HCT116 (cell line): ENCODE measurements at regions not wholly inside any gene's neighbourhood (a gene's known extent, or its start where the extent isn't known, plus 50 kb on each side); places are given as distances from the start of the nearest gene placed in this dataset.

Source experiments
- ATAC-seq: fragments of 200-7000 bp; cut with Tn5 transposase; 2 replicates; pipeline ENCODE4 v1.9.1; 2020; ENCODE audit warnings: mild to moderate bottlenecking, moderate library complexity
- BruUV-seq: library from RNA; stranded (reverse); fragments of 400-500 nt; replicated peaks from 2 replicates; lab custom pipeline; 2021; lab: Mats Ljungman, UMichigan
- CTCF ChIA-PET: fragments of 300-600 bp; sonication (Branson Sonifier 250); formaldehyde crosslinking; loops from one replicate; lab custom pipeline; 2021; ENCODE audit warnings: antibody characterized with exemption; lab: Charles Lee
- POLR2A ChIA-PET: fragments of 300-600, 350-600 bp; sonication (Branson Sonifier 250); formaldehyde crosslinking; loops from one replicate; lab custom pipeline; 2021; ENCODE audit warnings: antibody characterized with exemption; lab: Charles Lee
- RAD21 ChIA-PET, 2 experiments: fragments of 300-600 bp; sonication (Branson Sonifier 250); formaldehyde crosslinking; loops; one replicate each; lab custom pipeline; 2023; ENCODE audit warnings: low total read pairs in 2 of 2; ENCODE audit not compliant: uncharacterized antibody in 2 of 2, unreplicated experiment in 2 of 2, low non-redundant PET in 1 of 2; lab: Charles Lee
- DNase-seq: peaks from one replicate; pipeline ENCODE4 v3.0.0-alpha.2; 2010; ENCODE audit warnings: low read depth, low spot score
- H2AFZ ChIP-seq: fragments of 200-600 bp; shearing (Covaris generic), sonication (generic); 2 replicates; pipeline ENCODE4 v1.6.1; 2017; ENCODE audit warnings: low read depth, mixed run types, mixed read lengths, antibody characterized with exemption, low read length; ENCODE audit not compliant: poor library complexity, severe bottlenecking
- H3K27ac ChIP-seq: 2 replicates; pipeline ENCODE4 v1.5.1; 2012; ENCODE audit warnings: low read depth, low read length
- H3K27me3 ChIP-seq: fragments of 200-600 bp; sonication (generic); 2 replicates; pipeline ENCODE4 v1.6.1; 2016; ENCODE audit warnings: mixed run types, low read length, mixed read lengths; ENCODE audit not compliant: insufficient read depth
- H3K36me3 ChIP-seq, 2 experiments: fragments of 200-500 bp in 1 of 2; fragments of 200-600 bp in 1 of 2; sonication (Bioruptor generic) in 1 of 2; sonication (generic) in 1 of 2; 2 replicates each; pipeline versions ENCODE4 v1.5.1 to v1.6.1; 2014 to 2016; ENCODE audit warnings: low read length in 2 of 2, inconsistent platforms in 1 of 2, mixed read lengths in 1 of 2, mixed run types in 1 of 2; ENCODE audit not compliant: insufficient read depth in 2 of 2, control insufficient read depth in 1 of 2
- H3K4me1 ChIP-seq, 2 experiments: fragments of 200-600 bp in 1 of 2; sonication (generic) in 1 of 2; 2 replicates each; pipeline versions ENCODE4 v1.5.1 to v1.6.1; 2012 to 2017; ENCODE audit warnings: low read length in 2 of 2, inconsistent platforms in 1 of 2, mild to moderate bottlenecking in 1 of 2, mixed read lengths in 1 of 2, mixed run types in 1 of 2, moderate library complexity in 1 of 2; ENCODE audit not compliant: insufficient read depth in 2 of 2, control insufficient read depth in 1 of 2
- H3K4me2 ChIP-seq: fragments of 200-600 bp; sonication (generic); 2 replicates; pipeline ENCODE4 v1.6.1; 2017; ENCODE audit warnings: mixed run types, low read length, mixed read lengths
- H3K4me3 ChIP-seq, 2 experiments: fragments of 200-600 bp in 1 of 2; sonication (generic) in 1 of 2; replicated peaks in 1 of 2; 2 replicates each; pipeline ENCODE4 v1.5.1; 2011 to 2016; ENCODE audit warnings: low read length in 2 of 2, control low read depth in 1 of 2, low read depth in 1 of 2, mild to moderate bottlenecking in 1 of 2, mixed read lengths in 1 of 2, mixed run types in 1 of 2
- H3K79me2 ChIP-seq: fragments of 200-600 bp; sonication (generic); 2 replicates; pipeline ENCODE4 v1.6.1; 2017; ENCODE audit warnings: mild to moderate bottlenecking, mixed run types, low read length, moderate library complexity, mixed read lengths; ENCODE audit not compliant: insufficient read depth
- H3K9ac ChIP-seq: fragments of 200-600 bp; sonication (generic); 2 replicates; pipeline ENCODE4 v1.6.1; 2016; ENCODE audit warnings: low read length, mixed read lengths
- H3K9me2 ChIP-seq: fragments of 200-600 bp; sonication (generic), shearing (Covaris generic); 2 replicates; pipeline ENCODE4 v1.6.1; 2017; ENCODE audit warnings: mixed run types, mild to moderate bottlenecking, moderate library complexity; ENCODE audit not compliant: insufficient read depth
- H3K9me3 ChIP-seq, 2 experiments: fragments of 200-500 bp in 1 of 2; fragments of 200-600 bp in 1 of 2; sonication (Bioruptor generic) in 1 of 2; sonication (generic) in 1 of 2; 2 replicates each; pipeline ENCODE4 v1.6.1; 2014 to 2017; ENCODE audit warnings: low read length in 2 of 2, mixed read lengths in 2 of 2, inconsistent platforms in 1 of 2, low read depth in 1 of 2, mild to moderate bottlenecking in 1 of 2, mixed run types in 1 of 2, moderate library complexity in 1 of 2; ENCODE audit not compliant: control insufficient read depth in 1 of 2, insufficient read depth in 1 of 2
- H4K20me1 ChIP-seq: fragments of 200-600 bp; sonication (generic), shearing (Covaris generic); 2 replicates; pipeline ENCODE4 v1.6.1; 2017; ENCODE audit warnings: mixed run types, mild to moderate bottlenecking, moderate library complexity; ENCODE audit not compliant: insufficient read depth
- CBX3 ChIP-seq: IDR thresholded peaks from 2 replicates; pipeline ENCODE4 v1.6.1; 2012; ENCODE audit warnings: low read depth
- CEBPB ChIP-seq: IDR thresholded peaks from 2 replicates; pipeline ENCODE4 v1.6.1; 2012; ENCODE audit warnings: low read depth
- CTCF ChIP-seq, 3 experiments: fragments of 200-600 bp in 1 of 3; sonication (generic) in 1 of 3; IDR thresholded peaks in 2 of 3; conservative IDR thresholded peaks in 1 of 3; 2 replicates each; pipeline ENCODE4 v1.5.1; 2012 to 2017; ENCODE audit warnings: low read depth in 2 of 3, low read length in 2 of 3, antibody characterized with exemption in 1 of 3, borderline replicate concordance in 1 of 3, control low read depth in 1 of 3, mild to moderate bottlenecking in 1 of 3, mixed read lengths in 1 of 3, mixed run types in 1 of 3, moderate library complexity in 1 of 3; ENCODE audit not compliant: insufficient read depth in 1 of 3
- EGR1 ChIP-seq: IDR thresholded peaks from 2 replicates; pipeline ENCODE4 v1.6.1; 2012; ENCODE audit warnings: low read depth
- ELF1 ChIP-seq: IDR thresholded peaks from 2 replicates; pipeline ENCODE4 v1.6.1; 2012; ENCODE audit warnings: low read depth, borderline replicate concordance
- EZH2 ChIP-seq: fragments of 200-600 bp; sonication (generic); IDR thresholded peaks from 2 replicates; pipeline ENCODE4 v1.6.1; 2017; ENCODE audit warnings: antibody characterized with exemption, mixed run types
- EZH2phosphoT487 ChIP-seq: fragments of 200-600 bp; IDR thresholded peaks from 2 replicates; pipeline ENCODE4 v1.6.1; 2018; ENCODE audit warnings: antibody characterized with exemption, borderline replicate concordance
- FOSL1 ChIP-seq: IDR thresholded peaks from 2 replicates; pipeline ENCODE4 v1.6.1; 2012; ENCODE audit warnings: low read depth
- JUND ChIP-seq: IDR thresholded peaks from 2 replicates; pipeline ENCODE4 v1.6.1; 2012
- POLR2A ChIP-seq: IDR thresholded peaks from 2 replicates; pipeline ENCODE4 v1.7.0; 2011; ENCODE audit warnings: borderline replicate concordance; ENCODE audit not compliant: insufficient read depth, insufficient read length; ENCODE audit errors: extremely low read depth
- POLR2AphosphoS5 ChIP-seq: IDR thresholded peaks from 2 replicates; pipeline ENCODE4 v1.6.1; 2011; ENCODE audit warnings: mild to moderate bottlenecking, low read depth, low read length, moderate library complexity
- REST ChIP-seq: IDR thresholded peaks from 2 replicates; pipeline ENCODE4 v1.6.1; 2012; ENCODE audit warnings: low read depth
- SP1 ChIP-seq: IDR thresholded peaks from 2 replicates; pipeline ENCODE4 v1.6.1; 2012; ENCODE audit warnings: low read depth
- ZFX ChIP-seq: fragments of 450-650 bp; IDR thresholded peaks from 2 replicates; pipeline ENCODE4 v1.6.1; 2017
- ZNF274 ChIP-seq: fragments of 200-500 bp; sonication (Bioruptor generic); IDR thresholded peaks from 2 replicates; pipeline ENCODE4 v1.6.1; 2014; ENCODE audit warnings: mild to moderate bottlenecking, low read depth, low read length, inconsistent platforms
- intact Hi-C: fragments of 100-400 bp; cut with micrococcal nuclease; formaldehyde crosslinking; loops from 2 replicates; pipeline ENCODE4 v1.10.0; 2022
- TF ChIP-seq, protein P1 (sequence below): IDR thresholded peaks from 2 replicates; pipeline ENCODE4 v1.6.1; 2012

- ATAC-seq (no peak), DNase-seq (no peak)
- H3K9me2 ChIP-seq: no peaks in the 10 kb centered on the region
- BruUV-seq: no TSS peak
- peaks cover 0 to 3% of the 10 kb centered on the region in 2 experiments; a peak in 2 of 4 replicates for H3K9me3 ChIP-seq
- no peaks in the 10 kb centered on the region for H3K27me3 ChIP-seq
- RAD21 ChIA-PET: no interaction called here
- no peak overlapping the region for H3K9ac ChIP-seq
- TF ChIP-seq EGR1: no peak
- no peak for TF ChIP-seq EZH2phosphoT487
- TF ChIP-seq EZH2: no peak
- no peak for TF ChIP-seq POLR2A
- no peak for TF ChIP-seq POLR2AphosphoS5
- H3K4me1 ChIP-seq: no peaks in the 10 kb centered on the region
- H2AFZ ChIP-seq: no peak overlapping the region
- no peak overlapping the region for H3K4me2 ChIP-seq
- no peaks in the 10 kb centered on the region for H3K36me3 ChIP-seq
- H4K20me1 ChIP-seq: no peaks in the 10 kb centered on the region
- CTCF ChIA-PET: no interaction called here
- intact Hi-C loops: no loop called here
- H3K27ac ChIP-seq: no peak overlapping the region
- H3K79me2 ChIP-seq: no peaks in the 10 kb centered on the region
- H3K4me3 ChIP-seq: no peak overlapping the region
- POLR2A ChIA-PET: no interaction called here
These were observed 356.6 kb upstream of the SALL3 start for GRCh38 chr18:78622907-78623541.

GRCh38 chr18:78624646-78625279 is 354.9 kb upstream of the SALL3 start:
- H3K9me3 ChIP-seq: no peaks in the 10 kb centered on the region; a peak in 2 of 4 replicates
- no peak overlapping the region for H3K9ac ChIP-seq
- H2AFZ ChIP-seq: no peak overlapping the region
- no peaks in the 10 kb centered on the region for H3K4me1 ChIP-seq
- TF ChIP-seq CBX3 (no peak), SP1 (no peak), ZNF274 (no peak), ZFX (no peak), POLR2A (no peak), FOSL1 (no peak), ELF1 (no peak), POLR2AphosphoS5 (no peak), REST (no peak), CEBPB (no peak), CTCF (IDR thresholded peaks at IDR 0.05 in 2 of 3, conservative IDR thresholded peaks at IDR 0.05 in 1 of 3; ENCODE audit: borderline replicate concordance in 1 of 3, insufficient read depth in 1 of 3, low read depth in 2 of 3, low read length in 2 of 3) (no peak), JUND (no peak)
- TF ChIP-seq, protein P1, sequence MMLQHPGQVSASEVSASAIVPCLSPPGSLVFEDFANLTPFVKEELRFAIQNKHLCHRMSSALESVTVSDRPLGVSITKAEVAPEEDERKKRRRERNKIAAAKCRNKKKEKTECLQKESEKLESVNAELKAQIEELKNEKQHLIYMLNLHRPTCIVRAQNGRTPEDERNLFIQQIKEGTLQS: no peak
- TF ChIP-seq, all 23 proteins: peak for 0
- H3K27me3 ChIP-seq: no peaks in the 10 kb centered on the region
- H3K79me2 ChIP-seq: no peaks in the 10 kb centered on the region
- H3K4me2 ChIP-seq: no peak overlapping the region
- intact Hi-C loops: no loop called here
- H3K36me3 ChIP-seq: no peaks in the 10 kb centered on the region
- RAD21 ChIA-PET: no interaction called here
- CTCF ChIA-PET: no interaction called here
- H3K9me2 ChIP-seq: no peaks in the 10 kb centered on the region
- ATAC-seq (no peak), DNase-seq (no peak)
- no peak overlapping the region for H3K27ac ChIP-seq
- POLR2A ChIA-PET: no interaction called here
- no peaks in the 10 kb centered on the region for H4K20me1 ChIP-seq
- BruUV-seq: no TSS peak
- H3K4me3 ChIP-seq: no peak overlapping the region
